Inferior parietal cortex (tissue), 1 donor: ENCODE measurements at regions not wholly inside any gene's neighbourhood (a gene's known extent, or its start where the extent isn't known, plus 50 kb on each side); places are given as distances from the start of the nearest gene placed in this dataset.

Experiments used
- DNase-seq: peaks from one replicate; pipeline ENCODE4 v3.0.0-alpha.2; 2016; ENCODE audit errors: extremely low spot score

GRCh38 chr1:82972841-82973553 is 1025.9 kb downstream of the TTLL7 start:
- DNase-seq: no peak

GRCh38 chr1:82969340-82969739 is 1029.6 kb downstream of the TTLL7 start:
- DNase-seq: no peak

- no peak for DNase-seq
These were observed 1036.3 kb downstream of the TTLL7 start for GRCh38 chr1:82962658-82963057.

- peak; percentile 28 for DNase-seq
These were observed 1048.2 kb downstream of the TTLL7 start for GRCh38 chr1:82950606-82951200.

DNA sequence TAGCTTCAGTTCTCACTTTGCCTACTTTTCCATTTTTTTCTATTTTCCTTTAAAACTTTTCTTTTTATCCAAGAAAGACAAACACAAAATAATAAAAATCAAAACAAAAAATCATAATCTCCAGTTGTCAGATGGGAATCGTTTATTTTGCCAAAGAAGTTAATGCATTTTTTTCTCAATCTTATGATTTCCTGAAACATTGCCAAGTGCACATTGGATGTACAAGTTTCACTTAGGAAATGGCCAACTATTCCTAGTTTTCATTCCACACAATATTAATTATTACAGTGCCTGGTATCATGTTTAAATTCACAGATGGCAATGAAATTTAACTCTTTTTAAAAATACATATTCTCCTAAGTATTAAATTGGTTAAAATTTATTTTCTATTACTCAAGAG is 1050.5 kb downstream of the TTLL7 start:
- DNase-seq: no peak

DNA sequence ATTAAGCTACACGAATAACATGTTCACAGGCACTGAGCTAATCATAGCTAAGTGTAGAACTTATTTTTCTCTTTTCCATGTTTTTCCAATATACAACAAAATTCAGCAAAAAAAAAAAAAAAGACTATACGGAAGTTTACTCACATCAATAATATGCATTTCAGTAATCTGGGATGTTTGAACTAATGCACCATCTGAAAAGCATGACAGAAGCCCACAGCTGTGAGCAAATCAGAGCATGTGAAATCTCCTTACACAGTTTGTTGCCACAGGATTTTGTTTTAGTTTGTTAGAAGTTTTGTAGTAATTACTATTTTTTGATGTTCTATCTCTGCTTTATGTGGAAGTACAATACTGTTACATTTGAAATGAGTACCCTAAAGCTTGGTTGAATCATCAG is 1051.7 kb downstream of the TTLL7 start:
- DNase-seq: no peak

GRCh38 chr1:82946096-82946605 is 1052.8 kb downstream of the TTLL7 start:
- DNase-seq: no peak

DNA sequence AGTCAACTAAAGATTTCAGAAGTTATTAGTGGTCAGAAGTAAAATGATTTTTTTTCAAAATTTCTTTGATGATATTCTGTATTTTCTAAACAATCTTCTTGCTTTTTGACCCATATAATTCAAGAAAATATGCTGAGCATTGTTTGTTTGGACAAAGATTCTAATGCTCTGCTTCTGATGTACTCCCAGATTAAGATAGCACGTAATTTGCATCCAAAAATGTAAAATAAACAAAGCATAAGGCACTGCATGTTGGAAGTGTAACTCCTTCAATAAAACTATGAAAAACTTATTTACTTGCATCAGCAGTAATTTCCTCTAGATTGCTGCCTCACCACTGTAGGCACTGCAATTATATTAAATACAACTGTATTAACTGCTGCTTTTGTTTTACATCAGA is 1054.1 kb downstream of the TTLL7 start:
- no peak for DNase-seq

- no peak for DNase-seq
These were observed 1064.9 kb downstream of the TTLL7 start for GRCh38 chr1:82934074-82934473.

- DNase-seq: no peak
These were observed 1066.2 kb downstream of the TTLL7 start for GRCh38 chr1:82932727-82933126.

- no peak for DNase-seq
These were observed 1066.7 kb downstream of the TTLL7 start for GRCh38 chr1:82932207-82932606.

GRCh38 chr1:82931006-82931405 is 1067.9 kb downstream of the TTLL7 start:
- no peak for DNase-seq

- DNase-seq: no peak
These were observed 1071.2 kb downstream of the TTLL7 start for GRCh38 chr1:82927753-82928152.

- no peak for DNase-seq
These were observed 1074.3 kb downstream of the TTLL7 start for GRCh38 chr1:82924666-82925065.

GRCh38 chr1:82923931-82924330 is 1075.0 kb downstream of the TTLL7 start:
- no peak for DNase-seq

DNA sequence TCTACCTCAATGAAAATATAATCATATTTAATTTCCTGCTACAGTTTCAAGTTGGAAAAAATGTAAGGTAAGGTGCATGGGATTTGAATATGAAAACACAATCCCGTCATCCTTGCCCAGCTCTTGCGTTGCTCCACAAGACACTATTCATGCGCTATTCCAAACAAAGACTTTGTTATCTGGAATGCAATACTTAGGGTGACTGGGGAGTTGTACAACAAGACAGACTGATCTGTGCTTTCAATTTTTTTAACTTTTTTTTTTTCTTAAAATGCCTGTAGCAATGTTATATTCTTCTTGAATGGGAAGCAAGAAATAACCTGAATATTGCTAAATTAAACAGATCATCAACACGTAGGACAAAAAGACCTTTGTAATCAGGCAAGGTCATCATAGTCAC is 1077.2 kb downstream of the TTLL7 start:
- DNase-seq: peak; percentile 8

- DNase-seq: no peak
These were observed 1078.3 kb downstream of the TTLL7 start for GRCh38 chr1:82920418-82921248.

DNA sequence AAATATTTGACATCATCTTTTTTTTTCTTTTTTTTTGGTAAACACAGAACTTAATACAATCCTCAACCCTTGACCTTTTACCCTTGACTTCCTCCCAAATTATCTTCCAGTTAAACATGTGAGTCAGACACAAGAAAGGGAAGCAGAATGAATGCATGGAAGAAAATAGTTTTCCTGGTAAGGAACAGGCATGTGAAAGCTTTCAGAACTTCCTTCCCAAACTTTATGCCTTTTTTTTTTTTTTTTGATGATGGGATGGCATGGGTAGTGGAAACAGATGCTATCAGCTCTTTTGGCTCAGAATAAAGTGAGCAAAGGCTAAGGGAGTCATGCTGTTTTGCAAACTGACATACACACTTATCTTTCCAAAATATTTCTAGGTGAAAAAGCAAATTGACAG is 1079.1 kb downstream of the TTLL7 start:
- DNase-seq: no peak

DNA sequence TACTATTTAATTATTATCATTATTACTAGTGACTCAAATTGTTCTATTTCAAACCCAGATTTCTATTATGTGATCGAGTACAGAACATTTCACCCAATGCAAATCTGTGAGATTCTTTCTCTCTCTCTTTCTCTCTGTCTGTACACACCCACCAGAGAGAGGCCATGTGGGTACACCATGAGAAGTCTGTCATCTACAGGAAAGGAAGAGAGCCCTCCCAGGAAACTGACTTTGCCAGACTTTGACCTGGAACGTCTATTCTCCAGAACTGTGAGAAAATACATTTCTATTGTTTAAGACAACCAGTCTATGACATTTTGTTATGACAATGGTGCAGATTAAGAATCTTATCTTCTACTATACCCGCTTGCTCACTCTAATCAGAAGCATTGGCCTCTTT is 1091.6 kb downstream of the TTLL7 start:
- no peak for DNase-seq

DNA sequence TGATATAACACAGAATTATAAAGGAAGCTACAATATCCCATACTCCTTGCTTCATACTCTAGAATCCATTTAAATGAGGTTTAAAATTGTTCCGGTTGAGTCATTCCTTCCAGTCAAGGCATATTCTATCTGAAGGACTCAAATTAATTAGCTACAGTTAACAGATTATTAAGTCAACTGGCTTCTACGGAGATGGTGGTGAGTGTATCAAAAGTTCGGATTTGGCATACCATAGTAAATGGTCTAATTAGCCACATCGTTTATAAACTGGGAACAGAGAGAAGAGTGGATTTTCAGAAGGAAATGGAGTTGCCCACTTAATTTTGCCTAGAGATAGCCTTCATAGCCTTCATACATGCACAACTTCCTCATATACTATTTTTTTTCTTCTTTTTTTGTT is 1095.3 kb downstream of the TTLL7 start:
- DNase-seq: no peak

DNA sequence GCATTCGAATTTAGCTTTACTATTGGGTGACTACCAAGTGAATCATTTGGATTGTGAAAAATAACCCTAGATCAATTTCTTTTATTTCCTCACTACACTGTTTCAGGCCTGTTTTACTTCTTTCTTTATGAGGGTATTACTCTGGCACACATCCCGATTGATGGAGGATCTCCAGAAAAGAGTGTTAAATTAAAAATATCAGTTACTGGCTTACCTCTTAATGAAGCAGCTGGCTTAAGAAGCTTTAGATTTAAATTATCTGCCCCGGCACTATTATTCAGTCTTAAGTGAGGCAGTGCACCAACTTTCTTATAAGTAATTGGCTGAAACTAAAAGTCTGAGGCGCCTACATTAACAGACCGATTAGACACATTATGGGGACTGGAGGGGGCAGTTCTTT is 1097.4 kb downstream of the TTLL7 start:
- no peak for DNase-seq

DNA sequence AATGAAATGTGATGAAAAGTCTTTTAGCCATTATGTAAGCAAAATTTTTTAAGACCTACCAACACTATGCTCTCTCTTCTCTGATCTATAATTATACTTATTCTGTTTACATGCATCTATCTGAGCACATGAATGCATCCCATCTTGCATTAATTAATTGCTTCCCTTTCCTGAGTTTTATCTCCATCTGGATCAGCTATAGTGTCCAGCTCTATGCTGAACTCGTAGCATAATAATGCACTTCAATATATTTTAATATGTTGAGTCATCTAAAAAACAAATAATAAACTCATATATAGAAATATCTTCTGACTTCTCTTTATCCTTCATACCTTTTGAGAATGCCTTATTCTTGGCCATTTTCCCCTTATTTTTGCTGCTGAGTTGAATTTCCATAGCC is 1097.8 kb downstream of the TTLL7 start:
- DNase-seq: no peak

DNA sequence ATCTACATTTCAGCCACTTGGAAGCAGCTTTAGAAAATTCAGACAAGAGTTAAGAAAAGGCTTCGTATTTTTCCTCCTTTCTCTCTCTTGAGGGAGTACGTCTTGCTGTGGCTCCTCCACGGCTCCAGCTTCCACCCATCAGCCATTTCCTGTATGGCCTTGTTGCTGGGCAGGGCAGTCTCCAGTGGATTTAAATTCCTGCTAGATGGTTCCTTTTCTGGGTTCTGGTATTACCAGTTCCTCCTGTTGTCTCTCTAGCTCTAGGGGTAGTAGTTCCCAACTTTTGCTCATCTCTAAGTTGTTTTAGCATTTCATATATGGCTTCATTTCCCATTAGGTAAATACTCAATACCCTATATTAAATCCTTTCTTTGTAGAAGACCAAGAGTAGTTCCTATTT is 1098.3 kb downstream of the ADGRL2 start:
- DNase-seq: no peak
